ENCODE measurements at regions not wholly inside any gene's neighbourhood (a gene's known extent, or its start where the extent isn't known, plus 50 kb on each side); places are given as distances from the start of the nearest gene placed in this dataset.

- TF ChIP-seq, protein P1, sequence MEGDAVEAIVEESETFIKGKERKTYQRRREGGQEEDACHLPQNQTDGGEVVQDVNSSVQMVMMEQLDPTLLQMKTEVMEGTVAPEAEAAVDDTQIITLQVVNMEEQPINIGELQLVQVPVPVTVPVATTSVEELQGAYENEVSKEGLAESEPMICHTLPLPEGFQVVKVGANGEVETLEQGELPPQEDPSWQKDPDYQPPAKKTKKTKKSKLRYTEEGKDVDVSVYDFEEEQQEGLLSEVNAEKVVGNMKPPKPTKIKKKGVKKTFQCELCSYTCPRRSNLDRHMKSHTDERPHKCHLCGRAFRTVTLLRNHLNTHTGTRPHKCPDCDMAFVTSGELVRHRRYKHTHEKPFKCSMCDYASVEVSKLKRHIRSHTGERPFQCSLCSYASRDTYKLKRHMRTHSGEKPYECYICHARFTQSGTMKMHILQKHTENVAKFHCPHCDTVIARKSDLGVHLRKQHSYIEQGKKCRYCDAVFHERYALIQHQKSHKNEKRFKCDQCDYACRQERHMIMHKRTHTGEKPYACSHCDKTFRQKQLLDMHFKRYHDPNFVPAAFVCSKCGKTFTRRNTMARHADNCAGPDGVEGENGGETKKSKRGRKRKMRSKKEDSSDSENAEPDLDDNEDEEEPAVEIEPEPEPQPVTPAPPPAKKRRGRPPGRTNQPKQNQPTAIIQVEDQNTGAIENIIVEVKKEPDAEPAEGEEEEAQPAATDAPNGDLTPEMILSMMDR (IDR thresholded peaks at IDR 0.05): no peak
- TF ChIP-seq POLR2A (IDR thresholded peaks at IDR 0.05): no peak
Measured at GRCh38 chr3:102162251-102162650, 272.6 kb upstream of the ZPLD1 start.
